Suprapubic skin (tissue), 4 donors: ENCODE measurements at regions not wholly inside any gene's neighbourhood (a gene's known extent, or its start where the extent isn't known, plus 50 kb on each side); places are given as distances from the start of the nearest gene placed in this dataset.
"Not testable (repeated sequence)": the region's sequence is repeated elsewhere in the genome, so short reads cannot be mapped to it uniquely, and the experiment has no call there.

ENCODE experiments used
- CTCF ChIP-seq, 2 donors: fragments of 200-600 bp in 1 of 2; fragments of 450-650 bp in 1 of 2; sonication (generic) in 1 of 2; IDR thresholded peaks; one replicate each; pipeline ENCODE4 v1.5.1; 2016 to 2019; ENCODE audit warnings: antibody characterized with exemption in 2 of 2, mild to moderate bottlenecking in 1 of 2, moderate library complexity in 1 of 2
- POLR2A ChIP-seq, 2 donors: fragments of 450-650 bp; IDR thresholded peaks; one replicate each; pipeline ENCODE4 v1.6.1; 2017; ENCODE audit warnings: antibody characterized with exemption in 2 of 2, mild to moderate bottlenecking in 2 of 2, moderate library complexity in 2 of 2
- POLR2AphosphoS5 ChIP-seq, 3 donors: sonication (generic); formaldehyde crosslinking; IDR thresholded peaks; one replicate each; pipeline ENCODE4 v1.6.1; 2017; ENCODE audit warnings: antibody characterized with exemption in 3 of 3

- not testable (repeated sequence) for TF ChIP-seq CTCF, POLR2A, POLR2AphosphoS5 (IDR thresholded peaks at IDR 0.05)
These were observed 4479.1 kb upstream of the OR11H1 start for GRCh38 chr22:11048884-11049283.
